Smooth muscle cell (in vitro differentiated cells): ENCODE measurements at regions not wholly inside any gene's neighbourhood (a gene's known extent, or its start where the extent isn't known, plus 50 kb on each side); places are given as distances from the start of the nearest gene placed in this dataset.

ENCODE experiments used
- DNase-seq: peaks from one replicate; lab custom pipeline; 2025; ENCODE audit not compliant: unreplicated experiment; lab: John Stamatoyannopoulos, UW
- H2AFZ ChIP-seq: fragments of 200-600 bp; sonication (generic); 2 replicates; pipeline ENCODE4 v1.6.0; 2016; ENCODE audit warnings: antibody characterized with exemption, low read depth, mild to moderate bottlenecking
- H3F3A ChIP-seq: fragments of 200-600 bp; sonication (generic); 2 replicates; pipeline ENCODE4 v1.6.0; 2017; ENCODE audit warnings: antibody characterized with exemption, low read depth
- H3K27ac ChIP-seq: fragments of 200-600 bp; sonication (generic); 2 replicates; pipeline ENCODE4 v1.5.1; 2016; ENCODE audit warnings: low read depth, mild to moderate bottlenecking
- H3K27me3 ChIP-seq: fragments of 200-600 bp; sonication (generic); 2 replicates; pipeline ENCODE4 v1.6.1; 2016; ENCODE audit warnings: low read depth, mild to moderate bottlenecking
- H3K36me3 ChIP-seq: fragments of 200-600 bp; sonication (generic); 2 replicates; pipeline ENCODE4 v1.5.1; 2016; ENCODE audit warnings: low read depth
- H3K4me1 ChIP-seq: fragments of 200-600 bp; sonication (generic); 2 replicates; pipeline ENCODE4 v1.5.1; 2016; ENCODE audit warnings: low read depth
- H3K4me2 ChIP-seq: fragments of 200-600 bp; sonication (generic); 2 replicates; pipeline ENCODE4 v1.6.0; 2016; ENCODE audit warnings: mild to moderate bottlenecking
- H3K4me3 ChIP-seq: fragments of 200-600 bp; sonication (generic); 2 replicates; pipeline ENCODE4 v1.5.1; 2016; ENCODE audit warnings: mild to moderate bottlenecking
- H3K79me2 ChIP-seq: fragments of 200-600 bp; sonication (generic); 2 replicates; pipeline ENCODE4 v1.6.0; 2016; ENCODE audit warnings: low read depth, mild to moderate bottlenecking
- H3K9ac ChIP-seq: fragments of 200-600 bp; sonication (generic); 2 replicates; pipeline ENCODE4 v1.6.0; 2016; ENCODE audit warnings: low read depth
- H3K9me3 ChIP-seq: fragments of 200-600 bp; sonication (generic); replicated peaks from 2 replicates; pipeline ENCODE4 v1.5.1; 2016; ENCODE audit warnings: low read depth
- H4K20me1 ChIP-seq: fragments of 200-600 bp; sonication (generic); 2 replicates; pipeline ENCODE4 v1.6.0; 2016; ENCODE audit warnings: low read depth
- WGBS: methylation state at CpG from one replicate; pipeline ENCODE4 v1.1.7; 2016; ENCODE audit warnings: low lambda C conversion rate; 5-methylcytosine and 5-hydroxymethylcytosine counted together
- TF ChIP-seq, protein P1 (sequence below): fragments of 200-600 bp; sonication (generic); IDR thresholded peaks from 2 replicates; pipeline ENCODE4 v1.5.1; 2017; ENCODE audit warnings: borderline replicate concordance, mild to moderate bottlenecking, antibody characterized with exemption; ENCODE audit not compliant: insufficient read depth, poor library complexity, severe bottlenecking

DNA sequence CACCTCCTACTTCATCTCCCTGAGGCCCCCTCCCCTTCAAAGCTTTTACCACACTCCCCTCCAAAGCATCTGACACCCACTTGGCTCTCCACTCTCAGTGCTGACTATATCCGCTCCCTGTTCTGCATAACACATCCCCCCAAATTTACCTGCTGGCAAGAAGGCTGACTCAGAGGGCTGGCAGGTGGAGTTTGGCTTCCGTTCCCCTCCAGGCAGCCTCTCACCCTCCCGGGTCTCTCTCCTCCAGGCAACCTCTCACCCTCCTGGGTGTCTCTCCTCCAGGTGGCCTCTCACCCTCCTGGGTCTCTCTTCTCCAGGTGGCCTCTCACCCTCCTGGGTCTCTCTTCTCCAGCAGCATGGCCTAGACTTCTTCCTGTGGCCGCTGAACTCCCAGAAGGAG lies 562.1 kb downstream of the NPHP4 start:
- Histone ChIP-seq H3K4me3 (no peak overlapping the region), H2AFZ (no peak overlapping the region), H3K36me3 (no peaks in the 10 kb centered on the region), H3K9me3 (no peaks in the 10 kb centered on the region), H3K27ac (no peak overlapping the region), H3F3A (no peaks in the 10 kb centered on the region), H3K9ac (no peak overlapping the region), H3K79me2 (no peaks in the 10 kb centered on the region), H3K27me3 (peaks cover 26% of the 10 kb centered on the region), H3K4me1 (peaks cover 6% of the 10 kb centered on the region), H4K20me1 (no peaks in the 10 kb centered on the region), H3K4me2 (no peak overlapping the region)
- TF ChIP-seq, protein P1, sequence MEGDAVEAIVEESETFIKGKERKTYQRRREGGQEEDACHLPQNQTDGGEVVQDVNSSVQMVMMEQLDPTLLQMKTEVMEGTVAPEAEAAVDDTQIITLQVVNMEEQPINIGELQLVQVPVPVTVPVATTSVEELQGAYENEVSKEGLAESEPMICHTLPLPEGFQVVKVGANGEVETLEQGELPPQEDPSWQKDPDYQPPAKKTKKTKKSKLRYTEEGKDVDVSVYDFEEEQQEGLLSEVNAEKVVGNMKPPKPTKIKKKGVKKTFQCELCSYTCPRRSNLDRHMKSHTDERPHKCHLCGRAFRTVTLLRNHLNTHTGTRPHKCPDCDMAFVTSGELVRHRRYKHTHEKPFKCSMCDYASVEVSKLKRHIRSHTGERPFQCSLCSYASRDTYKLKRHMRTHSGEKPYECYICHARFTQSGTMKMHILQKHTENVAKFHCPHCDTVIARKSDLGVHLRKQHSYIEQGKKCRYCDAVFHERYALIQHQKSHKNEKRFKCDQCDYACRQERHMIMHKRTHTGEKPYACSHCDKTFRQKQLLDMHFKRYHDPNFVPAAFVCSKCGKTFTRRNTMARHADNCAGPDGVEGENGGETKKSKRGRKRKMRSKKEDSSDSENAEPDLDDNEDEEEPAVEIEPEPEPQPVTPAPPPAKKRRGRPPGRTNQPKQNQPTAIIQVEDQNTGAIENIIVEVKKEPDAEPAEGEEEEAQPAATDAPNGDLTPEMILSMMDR = no peak
- 72% methylated on average over 4 of the region's 4 CpGs for WGBS
- no peak for DNase-seq

DNA sequence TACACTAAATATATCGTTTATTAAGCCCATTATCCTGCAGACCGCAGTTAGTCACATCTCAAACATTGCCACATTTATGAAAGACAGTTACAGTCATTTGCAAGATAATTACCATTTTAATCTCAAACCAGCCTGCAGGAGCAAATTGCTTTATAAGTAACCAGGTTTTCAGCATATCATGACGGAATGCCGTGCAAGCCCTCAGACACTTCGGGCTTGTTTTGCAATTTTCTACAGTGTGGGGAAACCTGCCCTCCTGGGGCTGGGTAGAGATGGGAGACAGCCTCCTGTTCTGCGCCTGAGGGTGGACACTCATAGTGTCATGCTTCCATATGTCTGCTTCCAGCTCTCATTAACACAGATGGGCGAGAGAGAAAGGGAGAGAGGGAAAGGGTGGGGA lies 563.9 kb downstream of the NPHP4 start:
- no peak overlapping the region for H3K27ac ChIP-seq
- H4K20me1 ChIP-seq = no peaks in the 10 kb centered on the region
- DNase-seq = no peak
- no peaks in the 10 kb centered on the region for H3K9me3 ChIP-seq
- no peak overlapping the region for H3K4me3 ChIP-seq
- H2AFZ ChIP-seq = no peak overlapping the region
- 70% methylated on average over 7 of the region's 7 CpGs for WGBS
- H3K36me3 ChIP-seq = no peaks in the 10 kb centered on the region
- H3K9ac ChIP-seq = no peak overlapping the region
- H3K27me3 ChIP-seq = peaks cover 32% of the 10 kb centered on the region
- TF ChIP-seq, protein P1 = no peak
- H3K4me1 ChIP-seq = peaks cover 15% of the 10 kb centered on the region
- H3K4me2 ChIP-seq = no peak overlapping the region
- H3K79me2 ChIP-seq = no peaks in the 10 kb centered on the region
- no peaks in the 10 kb centered on the region for H3F3A ChIP-seq

DNA sequence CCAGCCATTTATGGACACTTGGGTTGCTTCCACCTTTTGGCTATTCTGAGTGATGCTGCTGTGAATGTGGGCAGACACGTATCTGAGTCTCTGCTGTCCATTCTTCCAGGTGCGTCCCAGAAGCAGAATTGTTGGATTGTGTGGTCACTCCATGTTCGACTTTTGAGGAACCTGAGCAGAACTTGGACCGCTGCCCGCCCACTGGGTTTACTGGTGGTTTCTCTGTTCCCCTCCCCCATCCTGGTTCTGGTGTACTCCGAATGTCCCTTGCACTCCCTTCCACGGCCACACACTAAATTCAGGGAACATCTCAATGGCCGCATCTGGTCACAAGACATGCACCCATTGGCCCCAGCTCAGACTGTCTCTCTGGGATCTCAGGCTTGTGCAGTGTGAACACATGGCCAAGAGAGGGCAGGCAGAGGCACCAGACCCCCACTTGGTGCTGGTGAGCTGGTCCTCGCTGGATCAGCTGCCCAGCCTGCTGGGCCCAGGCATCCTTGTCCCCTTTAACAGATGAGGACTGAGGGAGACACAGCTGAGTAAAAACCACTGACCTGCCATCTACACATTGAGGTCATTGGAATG lies 565.1 kb downstream of the NPHP4 start:
- Histone ChIP-seq H3K9ac (no peak overlapping the region), H3K36me3 (no peaks in the 10 kb centered on the region), H3K79me2 (no peaks in the 10 kb centered on the region), H3F3A (no peaks in the 10 kb centered on the region), H4K20me1 (no peaks in the 10 kb centered on the region), H3K9me3 (no peaks in the 10 kb centered on the region), H3K4me1 (peaks cover 15% of the 10 kb centered on the region), H3K27me3 (peaks cover 33% of the 10 kb centered on the region), H3K4me3 (no peak overlapping the region), H3K4me2 (no peak overlapping the region), H2AFZ (no peak overlapping the region), H3K27ac (no peak overlapping the region)
- WGBS = 96% methylated on average over 9 of the region's 9 CpGs
- no peak for DNase-seq
- TF ChIP-seq, protein P1 = no peak
